Neural progenitor cell (in vitro differentiated cells): ENCODE measurements at regions not wholly inside any gene's neighbourhood (a gene's known extent, or its start where the extent isn't known, plus 50 kb on each side); places are given as distances from the start of the nearest gene placed in this dataset.

Experiments used
- DNase-seq: peaks from one replicate; pipeline ENCODE4 v3.0.0-alpha.2; 2016; ENCODE audit warnings: low spot score
- H2AFZ ChIP-seq: fragments of 200-600 bp; sonication (generic); replicated peaks from 2 replicates; pipeline ENCODE4 v1.6.1; 2016; ENCODE audit warnings: antibody characterized with exemption
- H3F3A ChIP-seq: fragments of 200-600 bp; sonication (generic); 2 replicates; pipeline ENCODE4 v1.6.1; 2016; ENCODE audit warnings: antibody characterized with exemption, low read depth
- H3K27ac ChIP-seq: fragments of 200-600 bp; sonication (generic); 2 replicates; pipeline ENCODE4 v1.5.1; 2016; ENCODE audit warnings: mild to moderate bottlenecking
- H3K27me3 ChIP-seq: fragments of 200-600 bp; sonication (generic); 2 replicates; pipeline ENCODE4 v1.6.1; 2016; ENCODE audit warnings: mild to moderate bottlenecking, moderate library complexity
- H3K36me3 ChIP-seq: fragments of 200-600 bp; sonication (generic); 2 replicates; pipeline ENCODE4 v1.5.1; 2016
- H3K4me1 ChIP-seq: fragments of 200-600 bp; sonication (generic); 2 replicates; pipeline ENCODE4 v1.6.1; 2016; ENCODE audit warnings: mixed run types
- H3K4me2 ChIP-seq: fragments of 200-600 bp; sonication (generic); 2 replicates; pipeline ENCODE4 v1.6.1; 2016
- H3K4me3 ChIP-seq: fragments of 200-600 bp; sonication (generic); 2 replicates; pipeline ENCODE4 v1.5.1; 2016
- H3K79me2 ChIP-seq: fragments of 200-600 bp; sonication (generic); 2 replicates; pipeline ENCODE4 v1.6.1; 2016; ENCODE audit warnings: low read depth
- H3K9ac ChIP-seq: fragments of 200-600 bp; sonication (generic); 2 replicates; pipeline ENCODE4 v1.6.1; 2016
- H3K9me3 ChIP-seq: fragments of 200-600 bp; sonication (generic); 2 replicates; pipeline ENCODE4 v1.5.1; 2016; ENCODE audit warnings: low read depth
- H4K20me1 ChIP-seq: fragments of 200-600 bp; sonication (generic); 2 replicates; pipeline ENCODE4 v1.6.1; 2016; ENCODE audit warnings: low read depth
- H3K27ac Mint-ChIP-seq: 3 replicates; pipeline ENCODE4 v1.8.0; 2021; ENCODE audit warnings: mixed read lengths
- H3K27me3 Mint-ChIP-seq: 2 replicates; pipeline ENCODE4 v1.8.0; 2022; ENCODE audit warnings: low read depth, mild to moderate bottlenecking, inconsistent platforms, moderate library complexity, mixed read lengths; ENCODE audit not compliant: insufficient read depth
- H3K36me3 Mint-ChIP-seq: 3 replicates; pipeline ENCODE4 v1.8.0; 2021; ENCODE audit warnings: mixed read lengths
- H3K4me1 Mint-ChIP-seq: 3 replicates; pipeline ENCODE4 v1.8.0; 2021; ENCODE audit warnings: mixed read lengths
- H3K4me3 Mint-ChIP-seq: 3 replicates; pipeline ENCODE4 v1.8.0; 2021; ENCODE audit warnings: mild to moderate bottlenecking, moderate library complexity, mixed read lengths
- H3K9me3 Mint-ChIP-seq: 3 replicates; pipeline ENCODE4 v1.8.0; 2020; ENCODE audit warnings: mixed read lengths
- CTCF ChIP-seq: fragments of 200-600 bp; sonication (generic); IDR thresholded peaks from 2 replicates; pipeline ENCODE4 v1.5.1; 2017; ENCODE audit warnings: antibody characterized with exemption, mild to moderate bottlenecking
- EZH2 ChIP-seq: fragments of 200-600 bp; sonication (generic); IDR thresholded peaks from 2 replicates; pipeline ENCODE4 v1.6.1; 2017; ENCODE audit warnings: antibody characterized with exemption, mild to moderate bottlenecking, moderate library complexity
- EZH2phosphoT487 ChIP-seq: fragments of 200-600 bp; sonication (generic); IDR thresholded peaks from 2 replicates; pipeline ENCODE4 v1.6.1; 2017; ENCODE audit warnings: antibody characterized with exemption

DNA sequence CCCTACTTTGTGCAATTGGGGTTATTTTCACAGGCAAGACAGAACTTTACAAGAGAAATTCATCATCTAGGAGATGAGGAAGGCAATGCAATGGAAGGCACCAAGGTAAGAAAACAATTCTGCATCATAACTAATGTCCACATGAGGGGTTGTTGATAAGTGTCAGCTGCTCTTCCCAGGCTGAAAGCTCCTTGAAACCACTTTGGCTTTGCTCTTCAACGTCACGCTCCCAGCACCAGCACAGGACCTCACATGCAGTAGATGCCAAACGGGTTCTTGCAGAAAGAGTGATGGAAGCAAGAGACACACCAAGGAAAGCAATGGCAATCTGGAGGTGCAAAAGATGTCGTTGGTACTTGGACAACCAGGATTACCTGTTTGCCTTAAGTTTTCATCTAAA is 485.5 kb downstream of the BCL11B start:
- DNase-seq: no peak
- Histone ChIP-seq H3K4me2 (no peak overlapping the region), H2AFZ (no peak overlapping the region), H4K20me1 (no peaks in the 10 kb centered on the region), H3K4me3 (no peak overlapping the region), H3K27ac (no peak overlapping the region), H3K9me3 (no peaks in the 10 kb centered on the region), H3K4me1 (no peaks in the 10 kb centered on the region), H3K27me3 (no peaks in the 10 kb centered on the region), H3K9ac (no peak overlapping the region), H3F3A (no peaks in the 10 kb centered on the region), H3K79me2 (no peaks in the 10 kb centered on the region), H3K36me3 (no peaks in the 10 kb centered on the region)
- no peak for TF ChIP-seq EZH2
- TF ChIP-seq EZH2phosphoT487: no peak
- no peak for TF ChIP-seq CTCF
- H3K4me3 Mint-ChIP-seq: no peak overlapping the region
- H3K27me3 Mint-ChIP-seq: peaks cover 2% of the 10 kb centered on the region
- H3K9me3 Mint-ChIP-seq: peaks cover 2% of the 10 kb centered on the region
- no peak overlapping the region for H3K27ac Mint-ChIP-seq
- no peaks in the 10 kb centered on the region for H3K36me3 Mint-ChIP-seq
- no peaks in the 10 kb centered on the region for H3K4me1 Mint-ChIP-seq

GRCh38 chr14:98791661-98792060 is 480.3 kb downstream of the BCL11B start:
- no peak for TF ChIP-seq EZH2phosphoT487
- TF ChIP-seq CTCF: no peak
- TF ChIP-seq EZH2: no peak
- peaks cover 11% of the 10 kb centered on the region for H3K9me3 ChIP-seq
- H3K4me3 ChIP-seq: no peak overlapping the region
- H3K4me1 Mint-ChIP-seq: no peaks in the 10 kb centered on the region
- H3K4me2 ChIP-seq: no peak overlapping the region
- no peaks in the 10 kb centered on the region for H3F3A ChIP-seq
- no peak for DNase-seq
- H3K27ac Mint-ChIP-seq: no peak overlapping the region
- H3K36me3 ChIP-seq: no peaks in the 10 kb centered on the region
- H3K4me3 Mint-ChIP-seq: no peak overlapping the region
- no peaks in the 10 kb centered on the region for H3K79me2 ChIP-seq
- no peak overlapping the region for H2AFZ ChIP-seq
- H3K9me3 Mint-ChIP-seq: peaks cover 16% of the 10 kb centered on the region
- H3K27me3 Mint-ChIP-seq: no peaks in the 10 kb centered on the region
- H3K27ac ChIP-seq: no peak overlapping the region
- H3K9ac ChIP-seq: no peak overlapping the region
- no peaks in the 10 kb centered on the region for H3K27me3 ChIP-seq
- no peaks in the 10 kb centered on the region for H4K20me1 ChIP-seq
- H3K36me3 Mint-ChIP-seq: no peaks in the 10 kb centered on the region
- no peaks in the 10 kb centered on the region for H3K4me1 ChIP-seq

GRCh38 chr14:98792171-98792570 is 479.8 kb downstream of the BCL11B start:
- no peak overlapping the region for H3K27ac ChIP-seq
- H3K79me2 ChIP-seq: no peaks in the 10 kb centered on the region
- H3K27me3 ChIP-seq: no peaks in the 10 kb centered on the region
- H3K4me3 Mint-ChIP-seq: no peak overlapping the region
- no peak for TF ChIP-seq EZH2phosphoT487
- TF ChIP-seq CTCF: no peak
- no peak for TF ChIP-seq EZH2
- no peak overlapping the region for H3K27ac Mint-ChIP-seq
- no peaks in the 10 kb centered on the region for H4K20me1 ChIP-seq
- no peaks in the 10 kb centered on the region for H3K4me1 ChIP-seq
- H3K36me3 Mint-ChIP-seq: no peaks in the 10 kb centered on the region
- H3K9ac ChIP-seq: no peak overlapping the region
- H3K4me3 ChIP-seq: no peak overlapping the region
- no peak overlapping the region for H3K4me2 ChIP-seq
- no peak for DNase-seq
- H3K27me3 Mint-ChIP-seq: no peaks in the 10 kb centered on the region
- H3F3A ChIP-seq: no peaks in the 10 kb centered on the region
- H3K36me3 ChIP-seq: no peaks in the 10 kb centered on the region
- H3K4me1 Mint-ChIP-seq: no peaks in the 10 kb centered on the region
- peaks cover 11% of the 10 kb centered on the region for H3K9me3 ChIP-seq
- no peak overlapping the region for H2AFZ ChIP-seq
- peaks cover 16% of the 10 kb centered on the region for H3K9me3 Mint-ChIP-seq

DNA sequence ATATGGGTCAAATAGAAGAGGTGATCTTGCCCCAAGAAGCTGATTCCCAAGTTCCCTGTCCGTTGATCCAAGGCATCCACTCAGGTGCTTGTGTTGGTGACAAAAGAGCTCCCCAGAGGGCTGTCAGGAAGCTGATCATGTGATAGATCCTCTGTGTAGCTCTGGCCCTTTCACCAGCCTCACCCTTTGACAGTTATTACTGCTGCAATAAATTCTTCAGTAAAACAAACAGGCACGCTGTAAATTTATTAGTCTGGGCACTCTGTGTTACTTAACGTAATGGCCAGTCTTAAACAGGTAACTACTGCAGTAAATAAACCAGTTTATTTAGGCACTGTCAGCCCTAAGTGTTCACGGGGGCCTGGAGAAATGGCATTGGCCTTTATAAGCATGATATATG is 473.9 kb downstream of the BCL11B start:
- no peak for TF ChIP-seq EZH2phosphoT487
- Mint-ChIP-seq H3K27ac (no peak overlapping the region), H3K4me1 (peaks cover 3% of the 10 kb centered on the region), H3K4me3 (no peak overlapping the region), H3K9me3 (peaks cover 13% of the 10 kb centered on the region), H3K36me3 (no peaks in the 10 kb centered on the region), H3K27me3 (peaks cover 2% of the 10 kb centered on the region)
- no peaks in the 10 kb centered on the region for H3K27me3 ChIP-seq
- no peaks in the 10 kb centered on the region for H3K79me2 ChIP-seq
- H3F3A ChIP-seq: no peaks in the 10 kb centered on the region
- H3K4me1 ChIP-seq: no peaks in the 10 kb centered on the region
- H3K4me2 ChIP-seq: no peak overlapping the region
- no peak overlapping the region for H3K4me3 ChIP-seq
- peaks cover 11% of the 10 kb centered on the region for H3K9me3 ChIP-seq
- H3K9ac ChIP-seq: no peak overlapping the region
- no peaks in the 10 kb centered on the region for H4K20me1 ChIP-seq
- DNase-seq: no peak
- H2AFZ ChIP-seq: no peak overlapping the region
- no peaks in the 10 kb centered on the region for H3K36me3 ChIP-seq
- H3K27ac ChIP-seq: no peak overlapping the region
